H9 (cell line): ENCODE measurements at regions not wholly inside any gene's neighbourhood (a gene's known extent, or its start where the extent isn't known, plus 50 kb on each side); places are given as distances from the start of the nearest gene placed in this dataset.

Experiments
- DNase-seq: peaks from one replicate; pipeline ENCODE4 v3.0.0-alpha.2; 2017
- H2AFZ ChIP-seq: one replicate; pipeline ENCODE4 v1.6.1; 2013; ENCODE audit warnings: mild to moderate bottlenecking, low read length, control low read depth, moderate library complexity
- H2AK5ac ChIP-seq: 2 replicates; pipeline ENCODE4 v1.6.1; 2013; ENCODE audit warnings: low read length, control low read depth, mixed read lengths; ENCODE audit not compliant: insufficient read length
- H2BK120ac ChIP-seq: one replicate; pipeline ENCODE4 v1.6.1; 2013; ENCODE audit warnings: low read depth, mild to moderate bottlenecking, low read length, control low read depth, inconsistent platforms; ENCODE audit not compliant: poor library complexity, severe bottlenecking
- H2BK12ac ChIP-seq: 2 replicates; pipeline ENCODE4 v1.6.1; 2013; ENCODE audit warnings: low read length, control low read depth, mixed read lengths, low read depth; ENCODE audit not compliant: insufficient read length
- H2BK15ac ChIP-seq: 2 replicates; pipeline ENCODE4 v1.6.1; 2013; ENCODE audit warnings: low read depth, low read length, control low read depth
- H2BK20ac ChIP-seq: one replicate; pipeline ENCODE4 v1.6.1; 2013; ENCODE audit warnings: low read depth, mild to moderate bottlenecking, low read length, control low read depth, inconsistent platforms; ENCODE audit not compliant: poor library complexity, severe bottlenecking
- H2BK5ac ChIP-seq: 2 replicates; pipeline ENCODE4 v1.6.1; 2013; ENCODE audit warnings: low read length, control low read depth, mixed read lengths; ENCODE audit not compliant: insufficient read length
- H3K14ac ChIP-seq: 2 replicates; pipeline ENCODE4 v1.6.1; 2013; ENCODE audit warnings: low read length, control low read depth; ENCODE audit not compliant: insufficient read depth
- H3K18ac ChIP-seq: 2 replicates; pipeline ENCODE4 v1.6.1; 2013; ENCODE audit warnings: low read depth, mild to moderate bottlenecking, mixed read lengths, low read length, control low read depth; ENCODE audit not compliant: insufficient read length
- H3K23ac ChIP-seq: 2 replicates; pipeline ENCODE4 v1.6.1; 2013; ENCODE audit warnings: low read length, control low read depth, mixed read lengths, low read depth; ENCODE audit not compliant: insufficient read length
- H3K23me2 ChIP-seq: 2 replicates; pipeline ENCODE4 v1.6.1; 2013; ENCODE audit warnings: low read depth, mild to moderate bottlenecking, mixed read lengths, low read length, control low read depth; ENCODE audit not compliant: insufficient read length, poor library complexity, severe bottlenecking
- H3K27ac ChIP-seq: 2 replicates; pipeline ENCODE4 v1.5.1; 2013; ENCODE audit warnings: low read length, control low read depth, mixed read lengths, low read depth; ENCODE audit not compliant: insufficient read length
- H3K27me3 ChIP-seq: 2 replicates; pipeline ENCODE4 v1.6.1; 2013; ENCODE audit warnings: low read length, control low read depth, inconsistent platforms; ENCODE audit not compliant: insufficient read depth
- H3K4ac ChIP-seq: 2 replicates; pipeline ENCODE4 v1.6.1; 2013; ENCODE audit warnings: low read depth, mild to moderate bottlenecking, control low read depth, inconsistent platforms, low read length, moderate library complexity
- H3K4me1 ChIP-seq: 2 replicates; pipeline ENCODE4 v1.6.1; 2013; ENCODE audit warnings: low read length, control low read depth, inconsistent platforms; ENCODE audit not compliant: insufficient read depth
- H3K4me2 ChIP-seq: 2 replicates; pipeline ENCODE4 v1.6.1; 2013; ENCODE audit warnings: low read length, control low read depth, mixed read lengths; ENCODE audit not compliant: insufficient read length, insufficient read depth
- H3K56ac ChIP-seq: 2 replicates; pipeline ENCODE4 v1.6.1; 2013; ENCODE audit warnings: low read depth, mild to moderate bottlenecking, mixed read lengths, low read length, control low read depth; ENCODE audit not compliant: insufficient read length
- H3K79me1 ChIP-seq: 2 replicates; pipeline ENCODE4 v1.6.1; 2013; ENCODE audit warnings: low read depth, mild to moderate bottlenecking, moderate library complexity, low read length, control low read depth, inconsistent platforms; ENCODE audit not compliant: insufficient read depth, poor library complexity, severe bottlenecking
- H3K79me2 ChIP-seq: 2 replicates; pipeline ENCODE4 v1.6.1; 2013; ENCODE audit warnings: low read length, control low read depth, inconsistent platforms; ENCODE audit not compliant: insufficient read depth
- H3K9ac ChIP-seq: 2 replicates; pipeline ENCODE4 v1.6.1; 2013; ENCODE audit warnings: low read length, control low read depth, mixed read lengths; ENCODE audit not compliant: insufficient read length; ENCODE audit errors: extremely low read depth
- H3K9me3 ChIP-seq: one replicate; pipeline ENCODE4 v1.6.1; 2013; ENCODE audit warnings: low read depth, low read length, inconsistent platforms; ENCODE audit not compliant: control insufficient read depth
- H3T11ph ChIP-seq: one replicate; pipeline ENCODE4 v1.6.1; 2013; ENCODE audit warnings: mild to moderate bottlenecking, low read length, control low read depth, inconsistent platforms
- H4K20me1 ChIP-seq: one replicate; pipeline ENCODE4 v1.6.1; 2013; ENCODE audit not compliant: control insufficient read depth, insufficient read length, insufficient read depth
- H4K5ac ChIP-seq: 2 replicates; pipeline ENCODE4 v1.6.1; 2013; ENCODE audit warnings: low read depth, mild to moderate bottlenecking, mixed read lengths, low read length, control low read depth; ENCODE audit not compliant: insufficient read length
- H4K8ac ChIP-seq: replicated peaks from 2 replicates; pipeline ENCODE4 v1.6.1; 2013; ENCODE audit warnings: low read length, control low read depth, mixed read lengths, low read depth; ENCODE audit not compliant: insufficient read length
- H4K91ac ChIP-seq: 2 replicates; pipeline ENCODE4 v1.6.1; 2013; ENCODE audit warnings: low read depth, mild to moderate bottlenecking, moderate library complexity, mixed read lengths, low read length, control low read depth; ENCODE audit not compliant: insufficient read length
- H3K27ac Mint-ChIP-seq, 3 experiments: 2 replicates in 2 of 3; 3 replicates in 1 of 3; pipeline ENCODE4 v1.8.0; 2020 to 2021; ENCODE audit warnings: mixed read lengths in 3 of 3, mild to moderate bottlenecking in 1 of 3, moderate library complexity in 1 of 3
- H3K27me3 Mint-ChIP-seq: 2 replicates; pipeline ENCODE4 v1.8.0; 2021; ENCODE audit warnings: low read depth, mild to moderate bottlenecking, moderate library complexity, mixed read lengths
- H3K36me3 Mint-ChIP-seq, 3 experiments: 2 replicates in 2 of 3; 3 replicates in 1 of 3; pipeline ENCODE4 v1.8.0; 2020 to 2021; ENCODE audit warnings: low read depth in 3 of 3, mixed read lengths in 3 of 3; ENCODE audit not compliant: insufficient read depth in 1 of 3
- H3K4me1 Mint-ChIP-seq, 2 experiments: 2 replicates each; pipeline ENCODE4 v1.8.0; 2020; ENCODE audit warnings: mixed read lengths in 2 of 2
- H3K4me3 Mint-ChIP-seq, 2 experiments: 2 replicates in 1 of 2; 3 replicates in 1 of 2; pipeline ENCODE4 v1.8.0; 2020 to 2021; ENCODE audit warnings: mild to moderate bottlenecking in 2 of 2, mixed read lengths in 2 of 2, moderate library complexity in 1 of 2
- H3K9me3 Mint-ChIP-seq, 2 experiments: 2 replicates in 1 of 2; 3 replicates in 1 of 2; pipeline ENCODE4 v1.8.0; 2020; ENCODE audit warnings: mild to moderate bottlenecking in 2 of 2, mixed read lengths in 2 of 2, moderate library complexity in 1 of 2
- CTCF ChIP-seq: fragments of 200-600 bp; sonication (generic); conservative IDR thresholded peaks from 3 replicates; pipeline ENCODE4 v1.8.0; 2021; ENCODE audit warnings: antibody characterized with exemption, mild to moderate bottlenecking
- WGBS: extraction: QIAGEN DNeasy Blood & Tissue Kit; methylation state at CpG from one replicate; pipeline ENCODE4 v1.1.7; 2013; ENCODE audit warnings: missing lambda C conversion rate, low lambda C conversion rate, mixed read lengths; ENCODE audit not compliant: insufficient read length; ENCODE audit errors: extremely low coverage; 5-methylcytosine and 5-hydroxymethylcytosine counted together

DNA sequence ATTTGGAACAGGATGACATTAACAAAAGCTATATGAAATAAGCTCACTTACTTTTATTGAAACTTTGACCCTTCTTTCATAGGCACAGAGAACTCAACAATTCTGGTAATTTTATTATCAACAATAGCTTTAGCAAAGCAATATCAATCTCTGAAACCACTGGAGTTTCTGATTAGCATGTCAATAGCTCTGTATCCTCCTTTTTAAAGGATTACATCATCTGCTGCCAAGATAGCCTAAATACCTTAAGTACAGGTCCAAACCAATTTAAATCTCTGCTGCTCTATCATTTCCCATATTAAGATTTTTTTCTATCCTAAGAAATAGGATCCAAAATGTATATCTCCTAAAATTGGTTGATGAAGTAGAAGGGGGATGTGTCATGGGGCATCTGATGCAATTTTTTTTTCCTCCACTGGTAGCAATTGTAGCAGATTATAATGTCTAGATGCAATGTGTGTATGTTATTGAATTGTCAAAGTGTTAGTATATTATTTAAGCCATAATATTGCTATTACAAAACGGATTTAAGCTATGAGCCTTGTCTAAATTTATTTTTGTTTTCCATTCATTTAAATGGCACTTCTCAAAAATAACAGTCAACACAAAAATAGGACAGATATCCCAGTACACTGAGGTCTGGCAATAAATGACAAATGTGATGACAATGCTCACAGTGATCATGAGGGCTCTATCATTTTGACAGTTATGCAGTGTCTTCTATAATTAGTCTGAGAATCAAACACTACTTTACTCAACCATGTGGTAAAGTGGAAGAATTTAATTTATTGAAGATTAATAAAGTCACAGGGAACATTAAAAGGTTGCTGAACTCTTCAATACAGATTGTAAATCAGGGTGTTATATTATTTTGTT, 328.4 kb downstream of the CDH7 start:
- H2BK12ac ChIP-seq: no peak overlapping the region
- peaks cover 7 to 14% of the 10 kb centered on the region in 2 experiments for H3K9me3 Mint-ChIP-seq
- no peaks in the 10 kb centered on the region for H3K27me3 Mint-ChIP-seq
- H3K9ac ChIP-seq: no peak overlapping the region
- H3K4me1 Mint-ChIP-seq: peaks cover 10% of the 10 kb centered on the region in 2 experiments
- no peaks in the 10 kb centered on the region for H3K9me3 ChIP-seq
- no peak overlapping the region for H3K27ac ChIP-seq
- no peak overlapping the region for H3K4me2 ChIP-seq
- no peak overlapping the region for H2AFZ ChIP-seq
- H3K56ac ChIP-seq: no peak overlapping the region
- H3T11ph ChIP-seq: no peak overlapping the region
- peaks cover 10 to 12% (median 11%) of the 10 kb centered on the region in 3 experiments for H3K36me3 Mint-ChIP-seq
- no peak overlapping the region for H2AK5ac ChIP-seq
- no peaks in the 10 kb centered on the region for H3K79me2 ChIP-seq
- H3K23ac ChIP-seq: no peak overlapping the region
- H3K4me3 Mint-ChIP-seq: no peak overlapping the region
- no peak overlapping the region for H3K14ac ChIP-seq
- no peak overlapping the region for H4K91ac ChIP-seq
- no peak overlapping the region for H3K18ac ChIP-seq
- H3K27ac Mint-ChIP-seq: no peak overlapping the region
- H2BK20ac ChIP-seq: no peak overlapping the region
- H2BK120ac ChIP-seq: no peak overlapping the region
- no peak overlapping the region for H2BK15ac ChIP-seq
- H4K20me1 ChIP-seq: no peaks in the 10 kb centered on the region
- no CpG with 5 or more reads among the region's 1 CpG for WGBS
- H4K8ac ChIP-seq: no peak overlapping the region
- no peaks in the 10 kb centered on the region for H3K23me2 ChIP-seq
- no peak overlapping the region for H2BK5ac ChIP-seq
- no peak for TF ChIP-seq CTCF
- no peaks in the 10 kb centered on the region for H3K4me1 ChIP-seq
- no peak overlapping the region for H4K5ac ChIP-seq
- H3K79me1 ChIP-seq: no peaks in the 10 kb centered on the region
- no peaks in the 10 kb centered on the region for H3K27me3 ChIP-seq
- H3K4ac ChIP-seq: no peak overlapping the region
- DNase-seq: no peak
